Esophagus squamous epithelium (tissue), 4 donors: ENCODE measurements at regions not wholly inside any gene's neighbourhood (a gene's known extent, or its start where the extent isn't known, plus 50 kb on each side); places are given as distances from the start of the nearest gene placed in this dataset.

Experiments
- CTCF ChIP-seq, 6 experiments: fragments of 450-650 bp in 4 of 6; fragments of 200-600 bp in 2 of 6; sonication (generic) in 2 of 6; IDR thresholded peaks; one replicate each; pipeline ENCODE4 v1.5.1; 2016 to 2019; ENCODE audit warnings: antibody characterized with exemption in 6 of 6, mild to moderate bottlenecking in 4 of 6, moderate library complexity in 4 of 6
- POLR2A ChIP-seq, 4 donors: fragments of 450-650 bp; IDR thresholded peaks; one replicate each; pipeline ENCODE4 v1.6.1; 2017; ENCODE audit warnings: antibody characterized with exemption in 4 of 4, mild to moderate bottlenecking in 4 of 4, moderate library complexity in 3 of 4

GRCh38 chr1:230542054-230542453 lies 100.2 kb upstream of the COG2 start:
- TF ChIP-seq CTCF (IDR thresholded peaks at IDR 0.05) = no peak
- no peak for TF ChIP-seq POLR2A (IDR thresholded peaks at IDR 0.05)
